MM.1S (cell line): ENCODE measurements at regions not wholly inside any gene's neighbourhood (a gene's known extent, or its start where the extent isn't known, plus 50 kb on each side); places are given as distances from the start of the nearest gene placed in this dataset.

ENCODE experiments used
- DNase-seq: peaks from one replicate; pipeline ENCODE4 v3.0.0-alpha.2; 2015
- H2AFZ ChIP-seq: fragments of 300-600 bp; sonication (generic); 2 replicates; pipeline ENCODE4 v1.6.0; 2016; ENCODE audit warnings: antibody characterized with exemption, low read length
- H3F3A ChIP-seq: fragments of 300-600 bp; sonication (generic); 2 replicates; pipeline ENCODE4 v1.6.1; 2016; ENCODE audit warnings: mild to moderate bottlenecking, antibody characterized with exemption, low read length, moderate library complexity, mixed read lengths; ENCODE audit not compliant: insufficient read depth
- H3K27ac ChIP-seq: fragments of 300-600 bp; sonication (generic); 2 replicates; pipeline ENCODE4 v1.5.1; 2016; ENCODE audit warnings: mild to moderate bottlenecking, low read length
- H3K27me3 ChIP-seq: fragments of 300-600 bp; sonication (generic); replicated peaks from 2 replicates; pipeline ENCODE4 v1.6.0; 2016; ENCODE audit warnings: low read length; ENCODE audit not compliant: insufficient read depth
- H3K36me3 ChIP-seq: fragments of 300-600 bp; sonication (generic); replicated peaks from 2 replicates; pipeline ENCODE4 v1.6.1; 2016; ENCODE audit warnings: mild to moderate bottlenecking, low read length, mixed read lengths; ENCODE audit not compliant: insufficient read depth
- H3K4me1 ChIP-seq: fragments of 300-600 bp; sonication (generic); 2 replicates; pipeline ENCODE4 v1.6.1; 2016; ENCODE audit warnings: low read length, mixed read lengths
- H3K4me2 ChIP-seq: fragments of 300-600 bp; sonication (generic); 2 replicates; pipeline ENCODE4 v1.6.0; 2016; ENCODE audit warnings: low read depth, low read length
- H3K4me3 ChIP-seq: fragments of 300-600 bp; sonication (generic); 2 replicates; pipeline ENCODE4 v1.5.1; 2016; ENCODE audit warnings: low read length, mixed read lengths
- H3K79me2 ChIP-seq: fragments of 300-600 bp; sonication (generic); 2 replicates; pipeline ENCODE4 v1.6.1; 2016; ENCODE audit warnings: mixed run types, low read length, mixed read lengths
- H3K9ac ChIP-seq: fragments of 300-600 bp; sonication (generic); 2 replicates; pipeline ENCODE4 v1.6.1; 2016; ENCODE audit warnings: low read length, mixed read lengths
- H3K9me2 ChIP-seq: fragments of 300-600 bp; sonication (generic); replicated peaks from 2 replicates; pipeline ENCODE4 v1.6.1; 2016; ENCODE audit warnings: mild to moderate bottlenecking, low read length, mixed read lengths; ENCODE audit not compliant: insufficient read depth
- H3K9me3 ChIP-seq: fragments of 300-600 bp; sonication (generic); replicated peaks from 2 replicates; pipeline ENCODE4 v1.6.1; 2016; ENCODE audit warnings: mild to moderate bottlenecking, low read length, mixed read lengths; ENCODE audit not compliant: insufficient read depth
- H4K20me1 ChIP-seq: fragments of 300-600 bp; sonication (generic); 2 replicates; pipeline ENCODE4 v1.6.1; 2016; ENCODE audit warnings: mild to moderate bottlenecking, low read length, moderate library complexity, mixed read lengths; ENCODE audit not compliant: insufficient read depth
- CTCF ChIP-seq: fragments of 300-600 bp; sonication (generic); IDR thresholded peaks from 2 replicates; pipeline ENCODE4 v1.5.1; 2016; ENCODE audit warnings: antibody characterized with exemption, low read length, mixed read lengths
- EZH2 ChIP-seq: fragments of 300-600 bp; sonication (generic); optimal IDR thresholded peaks from 2 replicates; pipeline ENCODE3; 2017; ENCODE audit warnings: low read depth, mild to moderate bottlenecking, antibody characterized with exemption, low read length, mixed read lengths
- EZH2phosphoT487 ChIP-seq: fragments of 300-600 bp; sonication (generic); IDR thresholded peaks from 2 replicates; pipeline ENCODE4 v1.6.1; 2018; ENCODE audit warnings: antibody characterized with exemption, low read length

- no peaks in the 10 kb centered on the region for H3K79me2 ChIP-seq
- no peak overlapping the region for H2AFZ ChIP-seq
- no peaks in the 10 kb centered on the region for H3K4me1 ChIP-seq
- H3K9ac ChIP-seq, result no peak overlapping the region
- no peak overlapping the region for H3K4me3 ChIP-seq
- H3K36me3 ChIP-seq, result no peaks in the 10 kb centered on the region
- H4K20me1 ChIP-seq, result no peaks in the 10 kb centered on the region
- H3K9me3 ChIP-seq, result no peaks in the 10 kb centered on the region
- no peak overlapping the region for H3K4me2 ChIP-seq
- no peaks in the 10 kb centered on the region for H3K9me2 ChIP-seq
- no peaks in the 10 kb centered on the region for H3F3A ChIP-seq
- TF ChIP-seq EZH2, result no peak
- no peak for TF ChIP-seq EZH2phosphoT487
- no peak for TF ChIP-seq CTCF
- H3K27ac ChIP-seq, result no peak overlapping the region
- no peak for DNase-seq
- no peaks in the 10 kb centered on the region for H3K27me3 ChIP-seq
Observed at GRCh38 chr1:57729181-57729580, 305.3 kb upstream of the DAB1 start.

GRCh38 chr1:57727121-57727520 is 303.3 kb upstream of the DAB1 start:
- no peak for TF ChIP-seq EZH2
- TF ChIP-seq EZH2phosphoT487, result no peak
- no peak for TF ChIP-seq CTCF
- Histone ChIP-seq H3K27me3 (no peaks in the 10 kb centered on the region), H3K4me1 (no peaks in the 10 kb centered on the region), H3K79me2 (no peaks in the 10 kb centered on the region), H3K27ac (no peak overlapping the region), H3K9me3 (no peaks in the 10 kb centered on the region), H3F3A (no peaks in the 10 kb centered on the region), H4K20me1 (no peaks in the 10 kb centered on the region), H3K9me2 (no peaks in the 10 kb centered on the region), H3K9ac (no peak overlapping the region), H3K36me3 (no peaks in the 10 kb centered on the region), H3K4me2 (no peak overlapping the region), H3K4me3 (no peak overlapping the region), H2AFZ (no peak overlapping the region)
- no peak for DNase-seq

- Histone ChIP-seq H3K79me2 (no peaks in the 10 kb centered on the region), H3K27me3 (no peaks in the 10 kb centered on the region), H3K27ac (no peak overlapping the region), H3K9ac (no peak overlapping the region), H3K4me3 (no peak overlapping the region), H2AFZ (no peak overlapping the region), H3K4me1 (no peaks in the 10 kb centered on the region), H3K9me2 (no peaks in the 10 kb centered on the region), H3F3A (no peaks in the 10 kb centered on the region), H4K20me1 (no peaks in the 10 kb centered on the region), H3K36me3 (no peaks in the 10 kb centered on the region), H3K4me2 (no peak overlapping the region), H3K9me3 (no peaks in the 10 kb centered on the region)
- TF ChIP-seq EZH2 (no peak), CTCF (no peak), EZH2phosphoT487 (no peak)
- no peak for DNase-seq
Observed at GRCh38 chr1:57725318-57725717, 301.5 kb upstream of the DAB1 start.
